ENCODE measurements at regions not wholly inside any gene's neighbourhood (a gene's known extent, or its start where the extent isn't known, plus 50 kb on each side); places are given as distances from the start of the nearest gene placed in this dataset.

DNA sequence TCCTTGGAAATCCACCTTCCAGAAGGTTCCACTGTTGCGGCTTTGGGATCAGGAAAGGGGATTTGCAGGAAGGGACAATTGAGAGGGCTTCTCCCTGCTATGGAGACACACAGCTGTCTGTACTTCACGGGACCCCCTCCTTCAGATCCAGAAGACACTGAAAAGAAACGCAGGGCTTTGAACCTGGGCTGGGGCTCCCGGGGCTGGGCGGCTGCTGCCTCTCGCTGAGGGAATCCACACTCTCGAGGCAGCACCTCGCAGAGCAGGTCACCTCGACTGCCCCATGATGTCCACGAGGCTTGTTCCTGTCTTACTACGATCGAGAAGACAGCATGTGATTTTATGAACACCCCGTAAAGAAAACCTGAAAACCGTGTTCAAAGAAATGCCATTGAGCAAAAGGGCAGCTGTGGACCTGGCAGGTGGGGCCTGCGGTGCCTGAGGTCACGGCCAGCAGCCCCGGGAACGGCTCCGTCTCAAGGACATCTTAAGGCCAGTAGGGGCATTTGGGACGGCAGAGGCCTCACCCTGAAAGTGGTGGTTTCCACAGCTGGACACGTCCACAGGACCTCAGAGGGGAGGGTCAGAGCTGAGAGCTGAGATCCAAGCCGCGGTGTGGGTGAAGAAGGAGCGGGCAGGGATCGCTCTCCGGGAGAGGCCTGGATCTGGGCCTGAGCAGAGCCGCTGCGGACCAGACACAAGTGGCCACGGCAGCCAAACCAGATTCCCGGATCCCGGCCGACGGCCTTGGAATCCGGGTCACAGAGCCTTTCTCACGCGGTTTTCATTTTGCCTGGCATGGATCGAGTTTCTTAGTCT is 165.7 kb downstream of the RTP5 start:
- Histone ChIP-seq H3K27ac (ENCODE audit: low read depth, low read length, poor library complexity, severe bottlenecking) (no peak overlapping the region), H3K4me2 (ENCODE audit: low read length) (no peak overlapping the region), H3K9me3 (ENCODE audit: low read length) (no peaks in the 10 kb centered on the region), H3K4me3 (ENCODE audit: low read depth, low read length, poor library complexity, severe bottlenecking) (no peak overlapping the region), H3K36me3 (ENCODE audit: insufficient read depth, low read length) (no peaks in the 10 kb centered on the region), H4K20me1 (ENCODE audit: insufficient read depth, low read length) (no peaks in the 10 kb centered on the region), H3K79me2 (ENCODE audit: insufficient read depth, low read depth, low read length) (no peaks in the 10 kb centered on the region), H3K4me1 (ENCODE audit: insufficient read depth, low read length, poor library complexity, severe bottlenecking) (no peaks in the 10 kb centered on the region), H2AFZ (ENCODE audit: low read length) (no peak overlapping the region), H3K9me2 (ENCODE audit: insufficient read depth, low read length) (no peaks in the 10 kb centered on the region)
- no peak for DNase-seq (ENCODE audit: low spot score)
- intact Hi-C loops (cut with micrococcal nuclease; ENCODE audit: unreplicated experiment): no loop called here
- BruUV-seq (replicated peaks): no TSS peak
- ChIA-PET CTCF (ENCODE audit: unreplicated experiment) (no interaction called here), POLR2A (interaction anchor here (1.1 kb wide), 1 partner anchor 12 kb away, joined by 5 read pairs; no protein-coding TSS in a partner anchor)
- TF ChIP-seq EZH2phosphoT487 (IDR thresholded peaks at IDR 0.05; ENCODE audit: borderline replicate concordance, low read depth, low read length): no peak
- TF ChIP-seq, protein P1, sequence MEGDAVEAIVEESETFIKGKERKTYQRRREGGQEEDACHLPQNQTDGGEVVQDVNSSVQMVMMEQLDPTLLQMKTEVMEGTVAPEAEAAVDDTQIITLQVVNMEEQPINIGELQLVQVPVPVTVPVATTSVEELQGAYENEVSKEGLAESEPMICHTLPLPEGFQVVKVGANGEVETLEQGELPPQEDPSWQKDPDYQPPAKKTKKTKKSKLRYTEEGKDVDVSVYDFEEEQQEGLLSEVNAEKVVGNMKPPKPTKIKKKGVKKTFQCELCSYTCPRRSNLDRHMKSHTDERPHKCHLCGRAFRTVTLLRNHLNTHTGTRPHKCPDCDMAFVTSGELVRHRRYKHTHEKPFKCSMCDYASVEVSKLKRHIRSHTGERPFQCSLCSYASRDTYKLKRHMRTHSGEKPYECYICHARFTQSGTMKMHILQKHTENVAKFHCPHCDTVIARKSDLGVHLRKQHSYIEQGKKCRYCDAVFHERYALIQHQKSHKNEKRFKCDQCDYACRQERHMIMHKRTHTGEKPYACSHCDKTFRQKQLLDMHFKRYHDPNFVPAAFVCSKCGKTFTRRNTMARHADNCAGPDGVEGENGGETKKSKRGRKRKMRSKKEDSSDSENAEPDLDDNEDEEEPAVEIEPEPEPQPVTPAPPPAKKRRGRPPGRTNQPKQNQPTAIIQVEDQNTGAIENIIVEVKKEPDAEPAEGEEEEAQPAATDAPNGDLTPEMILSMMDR (conservative IDR thresholded peaks at IDR 0.05; ENCODE audit: low read length): no peak

DNA sequence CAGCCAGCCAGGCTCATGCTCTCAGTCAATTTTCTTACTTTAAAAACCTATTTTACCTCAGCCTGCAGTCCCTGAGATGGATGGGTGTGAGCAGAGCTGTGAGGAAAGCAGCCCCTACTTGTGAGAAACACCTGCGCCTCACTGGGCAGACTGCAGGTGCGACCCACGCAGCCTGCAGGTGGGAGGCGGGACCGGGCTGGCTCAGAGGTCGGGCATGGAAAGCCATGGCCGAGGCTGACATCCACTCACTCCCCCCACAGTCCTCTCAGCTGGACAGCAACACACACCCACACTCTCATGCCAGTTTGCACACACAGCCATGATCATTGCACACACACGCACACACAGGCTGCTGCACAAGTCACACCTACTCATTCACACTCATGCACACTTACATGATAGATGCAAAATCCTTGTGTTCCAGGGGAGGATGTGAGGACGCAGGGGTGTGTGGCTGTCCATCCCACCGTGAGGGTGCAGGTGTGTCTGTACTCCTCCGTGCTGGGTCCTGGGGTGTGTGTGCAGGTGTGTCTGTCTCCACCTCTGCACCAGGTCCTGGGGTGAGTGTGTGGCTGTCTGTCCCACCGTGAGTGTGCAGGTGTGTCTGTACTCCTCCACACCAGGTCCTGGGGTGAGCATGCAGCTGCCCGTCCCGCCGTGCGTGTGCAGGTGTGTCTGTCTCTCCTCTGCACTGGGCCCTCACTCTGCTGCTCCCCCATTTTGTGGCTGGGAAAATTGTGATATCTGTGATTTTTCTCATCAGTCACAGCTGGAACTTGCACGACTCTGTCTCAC is 166.5 kb downstream of the RTP5 start:
- no peak for DNase-seq (ENCODE audit: low spot score)
- no peak overlapping the region for H2AFZ ChIP-seq (ENCODE audit: low read length)
- H3K9me3 ChIP-seq (ENCODE audit: low read length): no peaks in the 10 kb centered on the region
- ChIA-PET CTCF (ENCODE audit: unreplicated experiment) (no interaction called here), POLR2A (no interaction called here)
- no peaks in the 10 kb centered on the region for H3K4me1 ChIP-seq (ENCODE audit: insufficient read depth, low read length, poor library complexity, severe bottlenecking)
- H3K79me2 ChIP-seq (ENCODE audit: insufficient read depth, low read depth, low read length): no peaks in the 10 kb centered on the region
- no peak overlapping the region for H3K4me2 ChIP-seq (ENCODE audit: low read length)
- no peaks in the 10 kb centered on the region for H4K20me1 ChIP-seq (ENCODE audit: insufficient read depth, low read length)
- no peak overlapping the region for H3K4me3 ChIP-seq (ENCODE audit: low read depth, low read length, poor library complexity, severe bottlenecking)
- intact Hi-C loops (cut with micrococcal nuclease; ENCODE audit: unreplicated experiment): no loop called here
- H3K9me2 ChIP-seq (ENCODE audit: insufficient read depth, low read length): no peaks in the 10 kb centered on the region
- H3K27ac ChIP-seq (ENCODE audit: low read depth, low read length, poor library complexity, severe bottlenecking): no peak overlapping the region
- no TSS peak for BruUV-seq (replicated peaks)
- TF ChIP-seq, protein P1 (conservative IDR thresholded peaks at IDR 0.05; ENCODE audit: low read length): no peak
- no peak for TF ChIP-seq EZH2phosphoT487 (IDR thresholded peaks at IDR 0.05; ENCODE audit: borderline replicate concordance, low read depth, low read length)
- H3K36me3 ChIP-seq (ENCODE audit: insufficient read depth, low read length): no peaks in the 10 kb centered on the region

DNA sequence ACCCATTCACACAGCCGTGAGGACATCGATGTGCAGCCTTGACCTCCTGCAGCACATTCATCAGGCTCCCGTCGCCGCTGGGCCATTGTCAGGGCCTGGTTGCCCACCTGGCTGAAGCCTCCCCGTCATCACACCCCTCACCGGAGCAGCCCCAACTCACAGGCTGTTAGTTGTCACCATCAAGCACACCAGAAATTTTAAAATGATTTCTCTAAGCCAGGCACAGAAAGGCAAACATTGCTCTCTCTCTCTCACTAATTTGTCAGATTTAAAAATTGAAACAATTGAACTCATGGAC is 167.1 kb downstream of the RTP5 start:
- no peaks in the 10 kb centered on the region for H3K36me3 ChIP-seq (ENCODE audit: insufficient read depth, low read length)
- no peak overlapping the region for H2AFZ ChIP-seq (ENCODE audit: low read length)
- no peaks in the 10 kb centered on the region for H3K9me2 ChIP-seq (ENCODE audit: insufficient read depth, low read length)
- H3K79me2 ChIP-seq (ENCODE audit: insufficient read depth, low read depth, low read length): no peaks in the 10 kb centered on the region
- H3K27ac ChIP-seq (ENCODE audit: low read depth, low read length, poor library complexity, severe bottlenecking): no peak overlapping the region
- CTCF ChIA-PET (ENCODE audit: unreplicated experiment): no interaction called here
- H4K20me1 ChIP-seq (ENCODE audit: insufficient read depth, low read length): no peaks in the 10 kb centered on the region
- no TSS peak for BruUV-seq (replicated peaks)
- DNase-seq (ENCODE audit: low spot score): no peak
- intact Hi-C loops (cut with micrococcal nuclease; ENCODE audit: unreplicated experiment): no loop called here
- no peaks in the 10 kb centered on the region for H3K9me3 ChIP-seq (ENCODE audit: low read length)
- H3K4me3 ChIP-seq (ENCODE audit: low read depth, low read length, poor library complexity, severe bottlenecking): no peak overlapping the region
- H3K4me1 ChIP-seq (ENCODE audit: insufficient read depth, low read length, poor library complexity, severe bottlenecking): no peaks in the 10 kb centered on the region
- H3K4me2 ChIP-seq (ENCODE audit: low read length): no peak overlapping the region
- POLR2A ChIA-PET: no interaction called here
- no peak for TF ChIP-seq EZH2phosphoT487 (IDR thresholded peaks at IDR 0.05; ENCODE audit: borderline replicate concordance, low read depth, low read length)
- TF ChIP-seq, protein P1 (conservative IDR thresholded peaks at IDR 0.05; ENCODE audit: low read length): no peak
